CD4-positive, alpha-beta T cell treated with Interleukin-10 for 1 hour (primary cell): ENCODE measurements at regions not wholly inside any gene's neighbourhood (a gene's known extent, or its start where the extent isn't known, plus 50 kb on each side); places are given as distances from the start of the nearest gene placed in this dataset.

Experiments used
- DNase-seq: peaks from one replicate; pipeline ENCODE4 v3.0.0-alpha.2; 2020

DNA sequence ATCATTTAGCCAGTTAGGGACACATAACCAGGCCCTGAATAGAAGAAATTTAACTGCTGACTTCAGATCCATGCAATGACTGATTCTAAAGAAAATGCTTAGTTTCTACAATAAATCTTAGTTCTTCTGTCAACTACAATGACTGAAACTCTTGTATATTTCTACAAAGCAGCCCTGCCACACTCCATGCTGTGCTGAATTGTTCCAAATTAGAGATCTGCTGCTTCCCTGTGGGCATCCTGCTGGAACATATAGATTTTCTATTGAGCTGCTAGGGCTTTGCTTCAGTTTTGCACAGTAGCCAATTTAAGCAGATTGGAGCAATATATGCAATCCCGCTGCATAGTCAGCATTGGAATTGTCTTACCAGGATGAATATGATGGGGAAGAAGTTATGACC, 312.8 kb upstream of the SMIM31 start:
- DNase-seq = no peak

DNA sequence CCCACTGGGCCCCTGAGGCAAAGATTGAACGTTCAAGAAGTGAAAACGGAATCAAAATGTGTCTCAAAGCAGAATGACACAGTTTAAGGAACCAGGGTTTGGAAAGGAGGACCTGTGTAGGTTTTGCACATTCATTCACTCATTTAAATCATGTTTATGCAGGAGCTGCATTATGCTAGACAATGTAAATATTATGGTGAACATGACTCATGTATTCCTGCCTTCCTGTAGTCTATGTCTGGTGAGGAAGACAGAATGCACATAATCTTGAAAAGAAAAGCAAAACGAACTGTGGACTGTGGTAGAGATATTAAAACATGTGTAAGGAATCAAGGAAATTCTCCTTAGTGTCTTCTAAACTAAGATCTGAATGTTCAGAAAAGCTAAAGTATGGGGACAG, 311.8 kb upstream of the SMIM31 start:
- no peak for DNase-seq

DNA sequence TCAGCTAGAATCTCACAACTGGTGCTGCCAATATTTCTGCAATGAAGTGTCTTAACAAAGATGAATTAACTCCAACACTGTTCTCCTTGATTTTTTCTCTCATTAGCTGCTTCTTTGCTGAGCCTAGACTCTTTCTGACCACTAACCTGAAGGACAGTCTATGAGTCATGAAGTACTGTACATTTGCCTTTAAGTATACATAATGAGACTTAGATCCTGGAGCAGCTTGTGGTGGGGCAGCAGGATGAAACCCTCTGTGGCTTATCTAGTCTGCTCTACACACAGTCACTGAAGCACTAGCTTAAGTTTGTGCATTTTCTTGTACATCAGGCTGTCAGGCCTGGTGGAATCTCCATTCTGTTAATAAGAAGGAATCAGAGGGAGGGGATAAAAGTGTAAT, 307.4 kb upstream of the SMIM31 start:
- no peak for DNase-seq

- no peak for DNase-seq
Observed at GRCh38 chr4:164461901-164462300, 292.0 kb upstream of the SMIM31 start.

DNA sequence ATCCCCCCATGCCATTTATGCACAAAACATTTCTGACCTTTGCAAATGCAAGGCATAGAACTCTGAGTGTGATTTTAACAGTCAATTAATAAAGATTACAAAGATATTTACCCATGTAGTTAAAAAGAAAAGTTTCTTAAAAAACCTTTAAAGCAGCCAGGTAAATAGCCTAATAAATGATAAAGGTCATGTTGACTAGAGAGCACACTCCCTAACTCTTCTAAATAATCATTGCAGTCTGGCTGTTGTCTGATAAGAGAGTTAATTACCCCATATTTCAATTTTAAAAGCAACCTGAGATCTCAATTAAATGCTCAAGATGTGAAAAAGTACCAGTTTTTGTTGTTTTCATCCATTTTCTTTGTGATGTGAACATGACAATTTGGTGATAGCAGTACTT, 291.5 kb upstream of the SMIM31 start:
- DNase-seq = no peak

DNA sequence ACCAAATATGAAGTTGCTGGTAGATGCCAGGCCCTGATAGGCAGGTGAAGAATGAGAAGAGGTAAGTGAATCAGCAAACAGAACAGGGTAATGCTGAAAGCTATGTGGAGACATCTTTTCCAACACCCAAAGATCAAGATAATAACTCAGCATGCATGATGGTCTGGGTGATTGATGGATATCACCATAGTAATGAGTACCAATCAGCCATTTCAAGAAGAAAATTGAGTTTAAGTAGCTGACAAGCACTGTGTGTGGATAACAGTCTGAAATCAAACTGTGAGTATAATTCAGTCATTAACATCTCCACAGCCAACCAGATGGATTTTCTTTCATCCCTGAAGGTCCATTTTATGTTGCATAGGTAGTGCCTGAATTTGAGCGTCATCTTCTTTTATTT, 289.6 kb upstream of the SMIM31 start:
- no peak for DNase-seq

DNA sequence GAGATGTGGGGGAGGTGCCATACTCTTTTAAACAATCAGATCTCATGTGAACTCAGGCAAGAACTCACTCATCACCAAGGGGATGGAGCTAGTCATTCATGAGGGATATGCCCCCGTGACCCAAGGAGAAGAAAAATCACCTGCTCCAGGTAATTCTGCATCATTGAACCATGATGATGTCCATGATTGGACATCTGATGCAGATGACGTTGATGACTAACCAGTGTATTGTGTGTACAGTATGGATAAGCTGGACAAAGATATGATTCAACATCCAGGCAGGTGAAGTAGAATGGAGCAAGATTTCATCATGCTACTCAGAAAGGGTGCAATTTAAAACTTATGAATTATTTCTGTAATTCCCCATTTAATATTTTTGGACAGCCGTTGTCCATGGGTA, 286.4 kb upstream of the SMIM31 start:
- DNase-seq = no peak

GRCh38 chr4:164481306-164482091, 272.4 kb upstream of the SMIM31 start:
- no peak for DNase-seq

DNA sequence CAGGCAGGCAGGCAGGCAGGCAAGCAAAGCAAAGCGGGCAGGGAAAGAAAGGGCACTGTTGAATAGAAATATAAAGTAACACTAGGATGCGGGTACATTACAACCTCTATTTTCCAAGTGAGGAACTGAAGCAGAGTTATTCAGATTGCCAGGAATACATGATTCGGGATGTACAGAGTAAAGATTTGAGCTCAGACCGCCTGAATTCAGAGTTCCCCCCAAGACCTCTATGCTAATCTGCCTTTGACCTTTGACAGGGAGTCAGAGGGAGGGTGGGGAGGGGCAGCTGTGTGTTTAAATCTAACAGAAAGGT, 271.9 kb upstream of the SMIM31 start:
- DNase-seq = no peak

- DNase-seq = no peak
Observed at GRCh38 chr4:164482758-164483157, 271.2 kb upstream of the SMIM31 start.

GRCh38 chr4:164483711-164484110, 270.2 kb upstream of the SMIM31 start:
- no peak for DNase-seq

- no peak for DNase-seq
Observed at GRCh38 chr4:164484551-164484950, 269.4 kb upstream of the SMIM31 start.

DNA sequence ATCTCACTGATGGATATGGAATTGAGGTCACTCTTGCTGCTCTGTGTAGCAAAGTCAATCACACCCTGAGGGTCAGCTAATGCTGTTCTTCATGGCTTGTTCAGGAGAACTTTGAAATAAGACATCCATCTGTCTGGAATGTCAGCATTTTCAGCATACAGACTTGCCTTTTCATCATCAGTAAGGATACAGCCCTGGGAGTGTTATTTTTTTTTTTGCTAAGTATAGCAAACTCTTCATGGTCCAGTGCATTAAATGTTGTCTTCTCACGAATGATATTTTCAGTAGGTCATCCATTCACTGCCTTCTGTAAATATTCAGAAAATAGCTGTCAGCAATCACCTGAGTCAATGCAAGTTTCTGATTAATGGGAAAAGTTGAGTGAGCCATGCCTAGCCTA, 268.8 kb upstream of the SMIM31 start:
- no peak for DNase-seq

GRCh38 chr4:164488114-164488513, 265.8 kb upstream of the SMIM31 start:
- no peak for DNase-seq

GRCh38 chr4:164501074-164501473, 252.9 kb upstream of the SMIM31 start:
- DNase-seq = no peak

GRCh38 chr4:164503874-164504273, 250.1 kb upstream of the SMIM31 start:
- no peak for DNase-seq

DNA sequence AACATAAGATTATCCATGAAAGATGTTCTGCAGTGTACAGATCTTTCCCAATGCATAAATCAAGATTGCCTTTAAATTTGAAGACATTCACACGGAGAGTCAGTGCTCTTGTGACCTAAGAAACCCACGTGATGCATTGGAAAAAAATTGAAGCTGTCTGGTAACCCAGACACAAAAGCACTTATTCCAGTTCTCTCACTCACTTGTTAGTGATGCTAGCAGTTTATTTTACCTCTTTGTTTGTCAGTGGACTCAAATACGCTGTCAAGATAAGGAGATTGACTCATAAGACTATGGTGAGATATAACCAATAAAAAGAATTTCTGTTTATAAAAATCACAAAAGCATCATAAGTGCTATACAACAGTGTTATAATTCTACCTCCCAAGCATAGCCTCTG, 245.8 kb upstream of the SMIM31 start:
- DNase-seq = no peak

- DNase-seq = no peak
Observed at GRCh38 chr4:164508771-164509170, 245.2 kb upstream of the SMIM31 start.

GRCh38 chr4:164509951-164510350, 244.0 kb upstream of the SMIM31 start:
- no peak for DNase-seq

DNA sequence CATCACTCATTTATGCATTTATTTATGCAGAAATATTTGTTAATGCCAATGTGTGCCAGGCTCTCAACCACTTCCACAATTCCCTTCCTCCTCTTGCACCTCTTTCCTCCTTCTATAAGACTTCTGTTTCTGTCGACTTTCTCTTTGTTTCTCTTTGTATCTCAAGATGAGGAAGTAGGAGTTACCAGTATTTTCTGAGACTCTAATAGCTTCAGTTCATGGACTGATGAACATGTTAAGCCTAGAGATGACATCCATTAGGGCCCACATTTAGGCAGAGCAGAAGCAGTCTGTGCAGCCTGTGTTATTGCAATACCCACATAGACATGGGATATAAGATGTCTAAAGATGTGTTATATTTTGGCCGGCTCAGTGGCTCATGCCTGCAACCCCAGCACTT, 241.8 kb upstream of the SMIM31 start:
- no peak for DNase-seq

DNA sequence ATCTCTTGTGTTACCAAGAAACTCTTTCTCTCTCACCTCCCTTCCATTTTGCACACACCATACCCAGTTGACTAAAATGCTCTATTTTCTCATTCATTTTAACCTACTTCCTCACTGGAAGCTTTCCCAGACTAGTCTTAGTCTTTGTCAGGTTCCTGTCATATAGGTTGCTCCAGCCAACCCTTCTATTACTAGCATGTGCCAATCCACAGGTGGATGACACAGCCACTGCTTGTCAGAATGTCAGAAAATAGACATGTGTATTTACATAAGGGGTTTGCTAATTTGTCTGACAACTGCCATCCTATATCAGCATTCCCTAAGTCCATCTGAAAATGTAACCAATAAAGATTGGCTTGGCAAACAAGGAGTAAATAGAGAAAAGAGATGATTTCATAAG, 239.2 kb upstream of the SMIM31 start:
- DNase-seq = no peak

- DNase-seq = no peak
Observed at GRCh38 chr4:164524789-164525188, 229.1 kb upstream of the SMIM31 start.

GRCh38 chr4:164526933-164527583, 226.9 kb upstream of the SMIM31 start:
- no peak for DNase-seq

DNA sequence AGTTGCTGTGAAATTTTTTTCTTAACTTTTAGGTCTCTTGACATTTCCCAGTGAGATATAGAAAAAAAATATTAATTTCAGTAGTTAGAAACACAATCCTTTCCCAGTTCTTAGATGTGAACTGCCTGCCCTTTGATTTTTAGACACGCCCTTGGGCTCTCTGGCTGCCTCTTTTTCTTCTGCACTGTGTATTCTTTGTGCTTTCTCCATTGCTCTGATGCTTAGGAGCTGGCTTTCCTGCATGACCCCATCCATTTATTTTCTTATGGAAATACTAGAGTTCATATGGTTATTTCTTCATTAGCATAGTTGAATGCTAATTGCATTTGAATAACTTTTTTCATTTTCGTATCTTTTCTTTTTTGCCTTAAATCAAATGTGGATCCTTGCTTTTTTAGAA, 224.9 kb upstream of the SMIM31 start:
- DNase-seq = no peak

GRCh38 chr4:164529486-164529885, 224.4 kb upstream of the SMIM31 start:
- no peak for DNase-seq
